DND-41 (cell line): ENCODE measurements at regions not wholly inside any gene's neighbourhood (a gene's known extent, or its start where the extent isn't known, plus 50 kb on each side); places are given as distances from the start of the nearest gene placed in this dataset.

Source experiments
- ATAC-seq: fragments of 200-7000 bp; cut with Tn5 transposase; 3 replicates; pipeline ENCODE4 v1.9.1; 2021; ENCODE audit warnings: low read depth; ENCODE audit not compliant: insufficient read depth
- DNase-seq: peaks from one replicate; pipeline ENCODE4 v3.0.0-alpha.2; 2020
- H2AFZ ChIP-seq: 2 replicates; pipeline ENCODE4 v1.6.0; 2012; ENCODE audit warnings: low read depth, low read length
- H3K27ac ChIP-seq: 2 replicates; pipeline ENCODE4 v1.5.1; 2012; ENCODE audit warnings: low read length, inconsistent platforms
- H3K27me3 ChIP-seq: fragments of 200-600 bp; sonication (generic); 2 replicates; pipeline ENCODE4 v1.6.0; 2012; ENCODE audit warnings: low read length, mild to moderate bottlenecking, inconsistent platforms; ENCODE audit not compliant: insufficient read depth, poor library complexity
- H3K36me3 ChIP-seq: 2 replicates; pipeline ENCODE4 v1.5.1; 2012; ENCODE audit warnings: low read length, inconsistent platforms; ENCODE audit not compliant: insufficient read depth
- H3K4me1 ChIP-seq: 2 replicates; pipeline ENCODE4 v1.5.1; 2012; ENCODE audit warnings: mild to moderate bottlenecking, low read length; ENCODE audit not compliant: insufficient read depth
- H3K4me2 ChIP-seq: 2 replicates; pipeline ENCODE4 v1.6.0; 2012; ENCODE audit warnings: mild to moderate bottlenecking, moderate library complexity, low read length, inconsistent platforms; ENCODE audit not compliant: insufficient read depth
- H3K4me3 ChIP-seq, 2 experiments: fragments of 200-600 bp in 1 of 2; shearing (Covaris generic) in 1 of 2; 2 replicates each; pipeline ENCODE4 v1.5.1; 2012 to 2016; ENCODE audit warnings: inconsistent platforms in 2 of 2, low read length in 2 of 2, mild to moderate bottlenecking in 2 of 2, low read depth in 1 of 2, moderate library complexity in 1 of 2
- H3K79me2 ChIP-seq: 2 replicates; pipeline ENCODE4 v1.6.0; 2012; ENCODE audit warnings: low read length, inconsistent platforms; ENCODE audit not compliant: insufficient read depth
- H3K9ac ChIP-seq: 2 replicates; pipeline ENCODE4 v1.6.0; 2012; ENCODE audit warnings: low read depth, mild to moderate bottlenecking, inconsistent platforms, low read length, moderate library complexity
- H3K9me3 ChIP-seq: 2 replicates; pipeline ENCODE4 v1.5.1; 2012; ENCODE audit warnings: low read length, moderate library complexity, mild to moderate bottlenecking, inconsistent platforms; ENCODE audit not compliant: insufficient read depth, severe bottlenecking
- H4K20me1 ChIP-seq: 2 replicates; pipeline ENCODE4 v1.6.0; 2012; ENCODE audit warnings: low read length; ENCODE audit not compliant: insufficient read depth
- EZH2 ChIP-seq: IDR thresholded peaks from 3 replicates; pipeline ENCODE4 v1.6.1; 2012; ENCODE audit warnings: borderline replicate concordance, low read depth, mild to moderate bottlenecking, moderate library complexity, low read length, inconsistent platforms; ENCODE audit not compliant: severe bottlenecking
- TF ChIP-seq, protein P1 (sequence below): IDR thresholded peaks from 2 replicates; pipeline ENCODE4 v1.5.1; 2012; ENCODE audit warnings: borderline replicate concordance, low read length, moderate library complexity, mild to moderate bottlenecking; ENCODE audit not compliant: poor library complexity, severe bottlenecking; ENCODE audit errors: extremely low read depth

- no peaks in the 10 kb centered on the region for H3K9me3 ChIP-seq
- no peaks in the 10 kb centered on the region for H3K27me3 ChIP-seq
- no peaks in the 10 kb centered on the region for H3K36me3 ChIP-seq
- no peaks in the 10 kb centered on the region for H3K4me1 ChIP-seq
- no peaks in the 10 kb centered on the region for H3K79me2 ChIP-seq
- no peak for ATAC-seq
- H3K27ac ChIP-seq = no peak overlapping the region
- TF ChIP-seq, protein P1, sequence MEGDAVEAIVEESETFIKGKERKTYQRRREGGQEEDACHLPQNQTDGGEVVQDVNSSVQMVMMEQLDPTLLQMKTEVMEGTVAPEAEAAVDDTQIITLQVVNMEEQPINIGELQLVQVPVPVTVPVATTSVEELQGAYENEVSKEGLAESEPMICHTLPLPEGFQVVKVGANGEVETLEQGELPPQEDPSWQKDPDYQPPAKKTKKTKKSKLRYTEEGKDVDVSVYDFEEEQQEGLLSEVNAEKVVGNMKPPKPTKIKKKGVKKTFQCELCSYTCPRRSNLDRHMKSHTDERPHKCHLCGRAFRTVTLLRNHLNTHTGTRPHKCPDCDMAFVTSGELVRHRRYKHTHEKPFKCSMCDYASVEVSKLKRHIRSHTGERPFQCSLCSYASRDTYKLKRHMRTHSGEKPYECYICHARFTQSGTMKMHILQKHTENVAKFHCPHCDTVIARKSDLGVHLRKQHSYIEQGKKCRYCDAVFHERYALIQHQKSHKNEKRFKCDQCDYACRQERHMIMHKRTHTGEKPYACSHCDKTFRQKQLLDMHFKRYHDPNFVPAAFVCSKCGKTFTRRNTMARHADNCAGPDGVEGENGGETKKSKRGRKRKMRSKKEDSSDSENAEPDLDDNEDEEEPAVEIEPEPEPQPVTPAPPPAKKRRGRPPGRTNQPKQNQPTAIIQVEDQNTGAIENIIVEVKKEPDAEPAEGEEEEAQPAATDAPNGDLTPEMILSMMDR = no peak
- no peak for TF ChIP-seq EZH2
- no peak for DNase-seq
- H3K4me2 ChIP-seq = no peak overlapping the region
- no peak overlapping the region for H3K9ac ChIP-seq
- no peaks in the 10 kb centered on the region; the same call in none of the 2 replicates for H4K20me1 ChIP-seq
- H3K4me3 ChIP-seq = no peak overlapping the region
- no peak overlapping the region for H2AFZ ChIP-seq
These were observed 62.9 kb upstream of the TTC34 start for GRCh38 chr1:2864203-2864905.

DNA sequence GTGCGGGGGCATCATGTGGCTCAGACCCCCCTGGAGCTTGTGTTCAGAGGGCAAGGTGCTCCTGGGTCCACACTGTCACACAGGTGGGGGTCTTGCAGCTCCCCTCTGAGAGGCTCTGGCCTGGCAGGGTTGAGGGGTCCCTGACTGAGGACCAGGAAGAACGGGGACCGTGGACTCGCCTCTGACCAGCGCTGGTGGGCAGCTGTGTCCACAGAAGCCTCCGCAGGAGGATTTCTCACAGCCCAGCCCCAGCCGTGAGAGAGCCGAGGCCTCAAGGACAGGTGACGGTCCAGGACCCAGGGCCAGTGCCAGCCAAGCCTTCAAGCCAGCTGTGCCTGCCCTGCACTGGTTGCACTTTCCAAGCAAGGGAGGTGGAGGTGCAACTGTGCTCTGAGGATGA is 63.5 kb upstream of the TTC34 start:
- Histone ChIP-seq H3K9me3 (no peaks in the 10 kb centered on the region), H3K27me3 (no peaks in the 10 kb centered on the region), H3K4me2 (no peak overlapping the region), H3K9ac (no peak overlapping the region), H3K4me1 (no peaks in the 10 kb centered on the region), H3K27ac (no peak overlapping the region), H3K79me2 (no peaks in the 10 kb centered on the region), H3K4me3 (no peak overlapping the region), H4K20me1 (no peaks in the 10 kb centered on the region; the same call in none of the 2 replicates), H2AFZ (no peak overlapping the region), H3K36me3 (no peaks in the 10 kb centered on the region)
- no peak for TF ChIP-seq EZH2
- TF ChIP-seq, protein P1 = no peak
- ATAC-seq (no peak), DNase-seq (no peak)

- peaks cover 3% of the 10 kb centered on the region for H3K9me3 ChIP-seq
- H3K4me1 ChIP-seq = no peaks in the 10 kb centered on the region
- TF ChIP-seq EZH2 = no peak
- no peak overlapping the region for H3K27ac ChIP-seq
- DNase-seq (no peak), ATAC-seq (no peak)
- H3K9ac ChIP-seq = no peak overlapping the region
- H3K27me3 ChIP-seq = no peaks in the 10 kb centered on the region
- no peak overlapping the region for H2AFZ ChIP-seq
- H3K4me2 ChIP-seq = no peak overlapping the region
- H3K36me3 ChIP-seq = no peaks in the 10 kb centered on the region
- no peaks in the 10 kb centered on the region for H3K79me2 ChIP-seq
- H4K20me1 ChIP-seq = no peaks in the 10 kb centered on the region; the same call in none of the 2 replicates
- H3K4me3 ChIP-seq = no peak overlapping the region
These were observed 64.3 kb upstream of the TTC34 start for GRCh38 chr1:2865571-2866421.
